ENCODE measurements at regions not wholly inside any gene's neighbourhood (a gene's known extent, or its start where the extent isn't known, plus 50 kb on each side); places are given as distances from the start of the nearest gene placed in this dataset.
"Not testable (repeated sequence)": the region's sequence is repeated elsewhere in the genome, so short reads cannot be mapped to it uniquely, and the experiment has no call there.

DNA sequence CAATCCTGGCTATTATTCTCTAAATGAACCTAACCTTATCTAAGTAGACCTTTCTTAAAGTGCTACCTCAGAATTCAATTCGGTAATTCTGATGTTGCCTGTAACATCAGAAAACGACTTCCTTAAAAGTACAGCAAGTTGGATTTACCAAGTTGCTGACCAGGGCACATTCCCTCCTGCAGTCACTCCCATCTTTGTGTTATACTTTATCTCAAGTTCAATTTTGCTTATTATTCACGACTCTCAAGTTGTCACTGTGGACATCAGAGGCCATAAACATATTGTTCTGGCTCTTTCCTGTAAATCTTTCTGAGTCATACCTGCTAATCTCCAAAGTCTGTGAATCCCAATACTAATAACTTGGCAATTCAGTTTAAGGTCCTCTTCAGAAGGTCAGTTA lies 64.6 kb upstream of the ZSCAN2 start:
- H3K9me3 Mint-ChIP-seq; H3K27me3 Mint-ChIP-seq; H3K4me3 Mint-ChIP-seq; ATAC-seq (replicated peaks); DNase-seq; H3K27ac Mint-ChIP-seq; H3K4me1 Mint-ChIP-seq (ENCODE audit: low read depth in 2 of 2): not testable (repeated sequence)
- peaks cover 13% of the 10 kb centered on the region for H3K36me3 Mint-ChIP-seq (ENCODE audit: insufficient read depth)

DNA sequence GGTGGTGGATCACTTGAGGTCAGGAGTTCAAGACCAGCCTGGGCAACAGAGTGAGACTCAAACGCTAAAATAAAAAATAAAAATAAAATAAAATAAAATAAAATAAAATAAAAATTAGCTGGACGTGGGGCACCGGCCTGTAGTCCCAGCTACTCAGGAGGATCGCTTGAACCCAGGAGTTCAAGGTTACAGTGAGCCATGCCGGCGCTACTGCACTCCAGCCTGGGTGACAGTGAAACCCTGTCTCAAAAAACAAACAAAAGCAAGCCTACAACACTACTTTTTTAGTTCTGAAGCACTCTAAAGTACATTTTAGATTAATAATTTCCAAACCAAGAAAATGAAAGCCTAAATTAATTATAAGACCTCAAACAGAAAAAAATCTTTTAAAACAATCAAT lies 56.2 kb upstream of the ZSCAN2 start:
- not testable (repeated sequence) for H3K9me3 Mint-ChIP-seq; H3K27ac Mint-ChIP-seq; DNase-seq; H3K27me3 Mint-ChIP-seq; H3K4me3 Mint-ChIP-seq; H3K36me3 Mint-ChIP-seq (ENCODE audit: insufficient read depth); ATAC-seq (replicated peaks)
- H3K4me1 Mint-ChIP-seq (ENCODE audit: low read depth in 2 of 2) = peaks cover 8 to 13% of the 10 kb centered on the region in 2 donors

DNA sequence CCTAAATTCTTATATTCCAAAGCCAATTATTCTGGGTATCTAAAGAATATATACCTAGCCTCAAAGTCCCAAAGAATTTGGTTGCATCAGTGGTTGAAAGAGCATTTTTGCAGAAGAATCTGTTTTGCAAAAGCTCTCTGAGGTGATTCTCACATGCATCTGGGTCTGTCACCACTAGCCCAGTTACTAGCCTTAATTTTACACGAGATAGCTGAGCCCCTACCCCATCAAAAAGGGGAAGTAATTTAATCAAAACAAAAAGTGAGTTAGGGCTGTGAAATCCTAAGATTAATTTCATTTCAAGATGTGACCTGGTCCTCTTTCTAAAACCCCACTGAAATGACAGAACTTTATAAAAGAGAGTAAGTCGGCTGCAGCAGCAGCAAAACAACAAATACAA lies 53.7 kb upstream of the ZSCAN2 start:
- H3K27ac Mint-ChIP-seq; H3K4me3 Mint-ChIP-seq; ATAC-seq (replicated peaks); H3K36me3 Mint-ChIP-seq (ENCODE audit: insufficient read depth); H3K9me3 Mint-ChIP-seq; H3K27me3 Mint-ChIP-seq; DNase-seq: not testable (repeated sequence)
- peaks cover 8 to 13% of the 10 kb centered on the region in 2 donors for H3K4me1 Mint-ChIP-seq (ENCODE audit: low read depth in 2 of 2)

DNA sequence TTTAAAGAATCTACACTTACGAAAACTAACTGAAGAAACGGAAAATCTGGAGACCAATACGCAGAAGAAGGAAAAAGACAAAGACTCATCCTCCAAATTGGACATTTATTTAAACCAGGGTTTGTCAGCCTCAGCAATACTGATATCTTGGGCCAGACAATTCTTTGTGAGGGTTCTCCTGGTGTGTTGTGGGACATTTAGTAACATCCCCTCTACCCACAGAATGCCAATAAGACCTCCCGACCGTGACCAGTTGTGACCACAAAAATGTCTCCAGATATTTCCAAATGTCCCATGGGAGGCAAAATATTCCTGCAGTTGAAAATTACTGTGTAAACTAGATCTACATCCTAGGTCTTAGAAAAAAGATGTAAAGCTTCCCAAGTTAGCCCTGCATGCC lies 50.3 kb upstream of the ZSCAN2 start:
- not testable (repeated sequence) for H3K27me3 Mint-ChIP-seq; H3K4me1 Mint-ChIP-seq (ENCODE audit: low read depth in 2 of 2); H3K27ac Mint-ChIP-seq; H3K4me3 Mint-ChIP-seq; ATAC-seq (replicated peaks); DNase-seq; H3K9me3 Mint-ChIP-seq; H3K36me3 Mint-ChIP-seq (ENCODE audit: insufficient read depth)

Data from effector memory CD8-positive, alpha-beta T cell (primary cell).